Ascending aorta (tissue), 2 donors: ENCODE measurements at regions not wholly inside any gene's neighbourhood (a gene's known extent, or its start where the extent isn't known, plus 50 kb on each side); places are given as distances from the start of the nearest gene placed in this dataset.

Experiments
- DNase-seq, 2 donors: peaks; one replicate each; pipeline ENCODE4 v3.0.0-alpha.2; 2019; ENCODE audit warnings: low spot score in 2 of 2
- H3K27ac ChIP-seq, 2 donors: fragments of 200-600 bp; sonication (generic); one replicate each; pipeline ENCODE4 v1.5.1; 2016 to 2017; ENCODE audit warnings: mild to moderate bottlenecking in 1 of 2
- H3K27me3 ChIP-seq: fragments of 200-600 bp; sonication (generic); one replicate; pipeline ENCODE4 v1.5.1; 2017
- H3K36me3 ChIP-seq, 2 donors: fragments of 200-600 bp; sonication (generic); one replicate each; pipeline ENCODE4 v1.5.1; 2016
- H3K4me1 ChIP-seq, 2 donors: fragments of 200-600 bp; sonication (generic); one replicate each; pipeline ENCODE4 v1.5.1; 2016 to 2017; ENCODE audit warnings: mild to moderate bottlenecking in 1 of 2
- H3K4me3 ChIP-seq, 2 donors: fragments of 200-600 bp; sonication (generic); one replicate each; pipeline ENCODE4 v1.5.1; 2016 to 2017; ENCODE audit warnings: mild to moderate bottlenecking in 1 of 2
- H3K9me3 ChIP-seq, 2 donors: fragments of 200-600 bp; sonication (generic); one replicate each; pipeline ENCODE4 v1.5.1; 2016
- intact Hi-C: fragments of 100-400 bp; cut with DNase I; formaldehyde crosslinking; loops from one replicate; pipeline ENCODE4 v1.15.1; 2023
- TF ChIP-seq, protein P1 (sequence below), 3 experiments: fragments of 200-600 bp in 2 of 3; fragments of 450-650 bp in 1 of 3; sonication (generic) in 2 of 3; IDR thresholded peaks; one replicate each; pipeline ENCODE4 v1.5.1; 2016 to 2019; ENCODE audit warnings: antibody characterized with exemption in 3 of 3, mild to moderate bottlenecking in 1 of 3, moderate library complexity in 1 of 3

DNA sequence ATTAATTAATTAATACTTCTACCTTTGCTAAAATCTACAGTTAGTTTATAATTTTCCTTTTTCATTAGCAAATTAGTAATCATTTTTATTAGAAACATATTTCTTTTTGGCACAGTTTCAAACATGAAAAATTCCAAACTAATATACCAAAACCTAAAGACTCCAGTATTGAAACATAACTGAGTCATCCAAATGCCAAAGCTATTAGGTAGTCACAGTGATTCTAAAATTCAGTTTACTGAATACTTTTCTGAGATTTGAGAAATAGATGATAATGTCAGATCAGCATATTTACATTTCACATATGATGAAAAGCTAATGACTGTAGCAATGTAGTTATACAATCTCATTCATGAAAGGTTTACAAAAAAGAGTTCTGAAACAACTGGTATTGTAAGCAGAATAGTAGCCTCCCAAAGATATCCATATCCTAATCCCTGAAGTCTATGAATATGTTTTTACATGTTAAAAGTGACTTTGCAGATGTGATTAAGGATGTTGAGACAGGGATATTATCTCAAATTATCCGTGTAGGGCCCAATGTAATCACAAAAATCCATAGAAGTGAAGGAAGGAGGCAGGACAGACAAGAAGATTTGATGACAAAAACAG is 680.2 kb upstream of the CHAC2 start:
- DNase-seq: no peak
- intact Hi-C loops: no loop called here
- Histone ChIP-seq H3K4me1 (no peaks in the 10 kb centered on the region), H3K27ac (no peak overlapping the region), H3K27me3 (no peaks in the 10 kb centered on the region), H3K36me3 (no peaks in the 10 kb centered on the region), H3K4me3 (no peak overlapping the region), H3K9me3 (no peaks in the 10 kb centered on the region)
- TF ChIP-seq, protein P1, sequence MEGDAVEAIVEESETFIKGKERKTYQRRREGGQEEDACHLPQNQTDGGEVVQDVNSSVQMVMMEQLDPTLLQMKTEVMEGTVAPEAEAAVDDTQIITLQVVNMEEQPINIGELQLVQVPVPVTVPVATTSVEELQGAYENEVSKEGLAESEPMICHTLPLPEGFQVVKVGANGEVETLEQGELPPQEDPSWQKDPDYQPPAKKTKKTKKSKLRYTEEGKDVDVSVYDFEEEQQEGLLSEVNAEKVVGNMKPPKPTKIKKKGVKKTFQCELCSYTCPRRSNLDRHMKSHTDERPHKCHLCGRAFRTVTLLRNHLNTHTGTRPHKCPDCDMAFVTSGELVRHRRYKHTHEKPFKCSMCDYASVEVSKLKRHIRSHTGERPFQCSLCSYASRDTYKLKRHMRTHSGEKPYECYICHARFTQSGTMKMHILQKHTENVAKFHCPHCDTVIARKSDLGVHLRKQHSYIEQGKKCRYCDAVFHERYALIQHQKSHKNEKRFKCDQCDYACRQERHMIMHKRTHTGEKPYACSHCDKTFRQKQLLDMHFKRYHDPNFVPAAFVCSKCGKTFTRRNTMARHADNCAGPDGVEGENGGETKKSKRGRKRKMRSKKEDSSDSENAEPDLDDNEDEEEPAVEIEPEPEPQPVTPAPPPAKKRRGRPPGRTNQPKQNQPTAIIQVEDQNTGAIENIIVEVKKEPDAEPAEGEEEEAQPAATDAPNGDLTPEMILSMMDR (IDR thresholded peaks at IDR 0.05): no peak

DNA sequence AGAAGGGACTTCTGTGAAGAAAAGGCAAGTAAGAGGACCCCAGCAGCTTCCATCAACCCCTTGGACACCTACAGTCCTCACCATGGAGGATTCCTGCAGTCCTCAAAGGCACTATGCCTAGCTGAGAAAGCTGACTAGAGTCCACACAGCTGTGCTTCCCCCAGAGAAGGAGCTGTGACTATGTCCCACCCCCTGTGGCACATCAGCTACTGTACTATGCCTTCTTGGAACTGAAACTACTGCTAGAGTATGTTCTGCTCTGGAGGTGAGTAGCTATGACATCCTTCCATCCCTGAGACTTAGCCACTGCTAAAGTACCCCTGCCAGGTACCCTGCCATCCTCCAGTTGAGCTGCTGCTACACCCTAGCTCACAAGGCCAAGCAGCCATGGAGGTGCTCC is 690.2 kb upstream of the CHAC2 start:
- intact Hi-C loops: no loop called here
- Histone ChIP-seq H3K4me1 (no peaks in the 10 kb centered on the region), H3K27me3 (no peaks in the 10 kb centered on the region), H3K36me3 (no peaks in the 10 kb centered on the region), H3K9me3 (peaks cover 0 to 5% of the 10 kb centered on the region in 2 donors), H3K27ac (no peak overlapping the region), H3K4me3 (no peak overlapping the region)
- no peak for DNase-seq
- TF ChIP-seq, protein P1 (IDR thresholded peaks at IDR 0.05): no peak

DNA sequence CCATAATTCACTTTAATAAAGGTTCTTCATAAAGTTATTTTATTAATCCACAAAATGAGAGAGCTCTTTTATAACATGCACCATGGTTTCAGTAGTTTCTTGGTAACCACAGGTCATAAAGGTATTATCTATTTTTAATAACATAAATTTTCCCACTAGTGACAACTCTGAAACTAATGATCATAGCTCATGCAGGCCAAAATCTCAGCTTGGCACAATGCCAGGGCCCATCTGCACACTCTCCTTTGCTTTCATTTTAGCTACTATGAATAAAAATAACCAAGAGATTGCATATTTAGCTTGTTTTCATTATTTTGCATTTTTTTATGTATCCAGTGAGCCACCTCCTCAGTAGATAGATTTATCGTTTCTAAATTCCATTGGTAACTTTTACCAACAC is 691.8 kb upstream of the CHAC2 start:
- DNase-seq: no peak
- TF ChIP-seq, protein P1 (IDR thresholded peaks at IDR 0.05): no peak
- Histone ChIP-seq H3K9me3 (peaks cover 0 to 5% of the 10 kb centered on the region in 2 donors), H3K27me3 (no peaks in the 10 kb centered on the region), H3K4me3 (no peak overlapping the region), H3K36me3 (no peaks in the 10 kb centered on the region), H3K4me1 (no peaks in the 10 kb centered on the region), H3K27ac (no peak overlapping the region)
- intact Hi-C loops: no loop called here

DNA sequence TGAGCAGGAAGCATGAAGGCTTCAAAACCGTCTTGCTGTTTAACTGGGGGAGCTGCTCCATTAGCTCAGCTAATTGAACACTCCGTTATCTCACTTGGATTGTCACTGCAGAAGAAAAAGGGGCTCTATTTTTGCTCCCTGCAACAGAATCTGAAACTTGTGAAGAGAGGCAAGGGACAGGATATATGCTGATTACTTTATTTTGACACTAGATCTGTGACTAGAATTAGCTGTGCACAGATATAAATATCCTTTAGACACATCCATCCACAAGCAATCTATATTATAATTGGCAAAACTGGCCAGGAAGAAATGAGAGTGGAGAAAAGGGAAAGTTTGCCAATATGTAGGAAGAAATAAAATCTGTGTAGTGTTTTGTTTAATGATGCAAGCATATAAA is 700.1 kb upstream of the CHAC2 start:
- DNase-seq: no peak
- H3K4me3 ChIP-seq: no peak overlapping the region
- H3K27ac ChIP-seq: no peak overlapping the region
- H3K9me3 ChIP-seq: no peaks in the 10 kb centered on the region
- H3K36me3 ChIP-seq: no peaks in the 10 kb centered on the region
- TF ChIP-seq, protein P1 (IDR thresholded peaks at IDR 0.05): no peak
- H3K27me3 ChIP-seq: no peaks in the 10 kb centered on the region
- no peaks in the 10 kb centered on the region for H3K4me1 ChIP-seq
- intact Hi-C loops: no loop called here

DNA sequence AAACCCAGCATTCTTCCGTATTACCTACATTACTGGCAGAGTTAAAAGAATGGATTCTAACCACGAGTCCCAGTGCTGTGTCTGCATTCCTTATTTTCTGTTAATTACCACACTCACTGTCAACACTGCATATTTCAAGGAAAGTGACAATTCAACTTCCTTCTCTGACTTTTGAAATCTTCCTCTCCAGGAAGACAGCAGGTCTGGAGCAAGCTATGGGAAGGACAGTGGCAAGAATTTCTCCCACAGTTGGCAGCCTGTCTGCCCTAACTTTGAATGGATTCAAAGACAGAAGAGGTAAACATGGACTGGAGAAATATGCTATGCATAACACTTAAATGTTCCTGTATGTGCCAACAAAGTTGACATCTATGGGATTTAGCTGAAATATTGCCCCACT is 700.5 kb upstream of the CHAC2 start:
- H3K4me3 ChIP-seq: no peak overlapping the region
- no peak overlapping the region for H3K27ac ChIP-seq
- H3K36me3 ChIP-seq: no peaks in the 10 kb centered on the region
- H3K9me3 ChIP-seq: no peaks in the 10 kb centered on the region
- H3K4me1 ChIP-seq: no peaks in the 10 kb centered on the region
- intact Hi-C loops: no loop called here
- no peaks in the 10 kb centered on the region for H3K27me3 ChIP-seq
- DNase-seq: no peak
- TF ChIP-seq, protein P1 (IDR thresholded peaks at IDR 0.05): no peak

DNA sequence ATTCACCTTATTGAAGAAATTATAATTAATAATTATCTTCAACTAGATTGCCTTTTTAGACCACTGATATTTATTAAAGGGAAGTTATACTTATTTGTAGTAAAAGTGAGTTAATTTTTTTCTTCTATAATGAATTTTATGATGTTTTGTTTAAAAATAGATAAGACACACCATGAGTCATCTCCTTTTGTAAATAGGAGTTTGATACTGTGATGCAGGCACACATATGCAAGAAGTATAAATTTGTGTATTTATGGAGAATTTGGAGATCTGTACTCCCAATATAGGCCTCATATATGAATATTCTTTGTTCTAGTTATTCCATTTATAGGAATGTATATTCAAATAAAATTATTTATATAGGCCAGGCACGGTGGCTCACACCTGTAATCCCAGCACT is 703.5 kb upstream of the CHAC2 start:
- H3K27me3 ChIP-seq: no peaks in the 10 kb centered on the region
- H3K9me3 ChIP-seq: no peaks in the 10 kb centered on the region
- TF ChIP-seq, protein P1 (IDR thresholded peaks at IDR 0.05): no peak
- no peak overlapping the region for H3K4me3 ChIP-seq
- no peaks in the 10 kb centered on the region for H3K36me3 ChIP-seq
- intact Hi-C loops: no loop called here
- no peak overlapping the region for H3K27ac ChIP-seq
- no peaks in the 10 kb centered on the region for H3K4me1 ChIP-seq
- DNase-seq: no peak
